OCI-LY1 (cell line): ENCODE measurements at regions not wholly inside any gene's neighbourhood (a gene's known extent, or its start where the extent isn't known, plus 50 kb on each side); places are given as distances from the start of the nearest gene placed in this dataset.
A peak's percentile ranks its signal among the peaks of the same experiment; 100 is the strongest.

Source experiments
- H2AFZ ChIP-seq: fragments of 200-600 bp; sonication (generic), shearing (Covaris generic); 2 replicates; pipeline ENCODE4 v1.6.0; 2014; ENCODE audit warnings: antibody characterized with exemption, mild to moderate bottlenecking, low read length
- H3F3A ChIP-seq: fragments of 200-600 bp; sonication (generic), shearing (Covaris generic); 2 replicates; pipeline ENCODE4 v1.6.0; 2014; ENCODE audit warnings: mild to moderate bottlenecking, antibody characterized with exemption, low read length, moderate library complexity; ENCODE audit not compliant: insufficient read depth
- H3K27ac ChIP-seq: fragments of 200-600 bp; sonication (generic); 2 replicates; pipeline ENCODE4 v1.5.1; 2014; ENCODE audit warnings: low read length, mixed run types, mild to moderate bottlenecking, low read depth; ENCODE audit not compliant: poor library complexity, severe bottlenecking
- H3K27me3 ChIP-seq: fragments of 200-600 bp; sonication (generic); 2 replicates; pipeline ENCODE4 v1.6.0; 2014; ENCODE audit warnings: antibody characterized with exemption, mild to moderate bottlenecking, low read length, moderate library complexity; ENCODE audit not compliant: insufficient read depth
- H3K36me3 ChIP-seq: fragments of 200-600 bp; sonication (generic); 2 replicates; pipeline ENCODE4 v1.6.1; 2014; ENCODE audit warnings: mild to moderate bottlenecking, antibody characterized with exemption, low read length, moderate library complexity, mixed read lengths; ENCODE audit not compliant: insufficient read depth
- H3K4me1 ChIP-seq: fragments of 200-600 bp; sonication (generic); 2 replicates; pipeline ENCODE4 v1.5.1; 2014; ENCODE audit warnings: mild to moderate bottlenecking, low read length, moderate library complexity; ENCODE audit not compliant: insufficient read depth, severe bottlenecking
- H3K4me2 ChIP-seq: fragments of 200-600 bp; sonication (generic), shearing (Covaris generic); 2 replicates; pipeline ENCODE4 v1.6.1; 2014; ENCODE audit warnings: low read length
- H3K4me3 ChIP-seq: fragments of 200-600 bp; sonication (generic); 2 replicates; pipeline ENCODE4 v1.5.1; 2014; ENCODE audit warnings: low read length, low read depth, mild to moderate bottlenecking, mixed read lengths; ENCODE audit not compliant: poor library complexity, severe bottlenecking
- H3K79me2 ChIP-seq: fragments of 200-600 bp; shearing (Covaris generic); 2 replicates; pipeline ENCODE4 v1.6.1; 2016; ENCODE audit warnings: mixed run types, low read length, mixed read lengths; ENCODE audit not compliant: insufficient read depth
- H3K9ac ChIP-seq: fragments of 200-600 bp; sonication (generic), shearing (Covaris generic); 2 replicates; pipeline ENCODE4 v1.6.1; 2014; ENCODE audit warnings: mild to moderate bottlenecking, low read length, mixed read lengths
- H3K9me2 ChIP-seq: fragments of 200-600 bp; sonication (generic), shearing (Covaris generic); 2 replicates; pipeline ENCODE4 v1.6.1; 2014; ENCODE audit warnings: low read depth, mild to moderate bottlenecking, low read length, mixed read lengths
- H3K9me3 ChIP-seq: fragments of 200-600 bp; shearing (Covaris generic); 2 replicates; pipeline ENCODE4 v1.6.1; 2014; ENCODE audit warnings: low read length, mixed read lengths
- H4K20me1 ChIP-seq: fragments of 200-600 bp; sonication (generic), shearing (Covaris generic); 2 replicates; pipeline ENCODE4 v1.6.0; 2016; ENCODE audit warnings: mild to moderate bottlenecking, low read length; ENCODE audit not compliant: insufficient read depth
- EZH2 ChIP-seq: fragments of 200-600 bp; sonication (generic), shearing (Covaris generic); IDR thresholded peaks from 2 replicates; pipeline ENCODE4 v1.8.0; 2017; ENCODE audit warnings: borderline replicate concordance, mixed run types, mild to moderate bottlenecking, antibody characterized with exemption, low read length, moderate library complexity, mixed read lengths
- TF ChIP-seq, protein P1 (sequence below): fragments of 200-600 bp; sonication (generic), shearing (Covaris generic); IDR thresholded peaks from 2 replicates; pipeline ENCODE4 v1.5.1; 2017; ENCODE audit warnings: mild to moderate bottlenecking, antibody characterized with exemption, low read length, moderate library complexity, mixed read lengths

- H3K4me3 ChIP-seq: no peak overlapping the region
- H3K27me3 ChIP-seq: no peaks in the 10 kb centered on the region
- TF ChIP-seq, protein P1, sequence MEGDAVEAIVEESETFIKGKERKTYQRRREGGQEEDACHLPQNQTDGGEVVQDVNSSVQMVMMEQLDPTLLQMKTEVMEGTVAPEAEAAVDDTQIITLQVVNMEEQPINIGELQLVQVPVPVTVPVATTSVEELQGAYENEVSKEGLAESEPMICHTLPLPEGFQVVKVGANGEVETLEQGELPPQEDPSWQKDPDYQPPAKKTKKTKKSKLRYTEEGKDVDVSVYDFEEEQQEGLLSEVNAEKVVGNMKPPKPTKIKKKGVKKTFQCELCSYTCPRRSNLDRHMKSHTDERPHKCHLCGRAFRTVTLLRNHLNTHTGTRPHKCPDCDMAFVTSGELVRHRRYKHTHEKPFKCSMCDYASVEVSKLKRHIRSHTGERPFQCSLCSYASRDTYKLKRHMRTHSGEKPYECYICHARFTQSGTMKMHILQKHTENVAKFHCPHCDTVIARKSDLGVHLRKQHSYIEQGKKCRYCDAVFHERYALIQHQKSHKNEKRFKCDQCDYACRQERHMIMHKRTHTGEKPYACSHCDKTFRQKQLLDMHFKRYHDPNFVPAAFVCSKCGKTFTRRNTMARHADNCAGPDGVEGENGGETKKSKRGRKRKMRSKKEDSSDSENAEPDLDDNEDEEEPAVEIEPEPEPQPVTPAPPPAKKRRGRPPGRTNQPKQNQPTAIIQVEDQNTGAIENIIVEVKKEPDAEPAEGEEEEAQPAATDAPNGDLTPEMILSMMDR: no peak
- TF ChIP-seq EZH2: no peak
- H3K4me1 ChIP-seq: peaks cover 4% of the 10 kb centered on the region
- H4K20me1 ChIP-seq: no peaks in the 10 kb centered on the region
- no peaks in the 10 kb centered on the region for H3K79me2 ChIP-seq
- no peak overlapping the region for H3K4me2 ChIP-seq
- H3K9me2 ChIP-seq: no peaks in the 10 kb centered on the region
- H3K9ac ChIP-seq: no peak overlapping the region
- H3K36me3 ChIP-seq: no peaks in the 10 kb centered on the region
- no peak overlapping the region for H3K27ac ChIP-seq
- peaks cover 8% of the 10 kb centered on the region; the same call in 1 of the 2 replicates for H3K9me3 ChIP-seq
- no peaks in the 10 kb centered on the region; the same call in 1 of the 2 replicates for H3F3A ChIP-seq
- H2AFZ ChIP-seq: no peak overlapping the region
Observed at GRCh38 chr5:124093658-124094057, 581.7 kb downstream of the CSNK1G3 start.

DNA sequence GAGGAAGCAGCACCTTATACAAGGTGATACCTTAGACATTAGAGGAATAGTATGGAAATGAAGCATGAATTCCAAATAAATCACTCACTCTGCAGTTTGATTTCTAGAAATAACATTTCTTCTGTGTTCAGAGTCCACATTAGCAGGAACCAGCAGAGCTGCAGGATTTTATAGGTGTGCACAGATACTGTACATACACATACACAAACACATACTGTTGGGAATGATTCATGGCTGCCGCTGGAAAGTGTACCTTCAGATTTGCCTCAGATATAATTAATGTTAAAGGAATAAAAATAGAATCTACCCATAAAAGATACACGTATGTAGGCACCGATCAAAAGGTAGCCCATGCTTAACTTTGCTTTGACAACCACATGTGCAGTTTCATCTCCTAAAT lies 578.1 kb downstream of the CSNK1G3 start:
- Histone ChIP-seq H3K9ac (no peak overlapping the region), H3K36me3 (no peaks in the 10 kb centered on the region), H3K9me3 (peaks cover 5% of the 10 kb centered on the region; the same call in 1 of the 2 replicates), H3K27me3 (no peaks in the 10 kb centered on the region), H3F3A (no peaks in the 10 kb centered on the region), H3K27ac (no peak overlapping the region), H3K4me2 (no peak overlapping the region), H3K4me3 (no peak overlapping the region), H4K20me1 (no peaks in the 10 kb centered on the region), H2AFZ (peak overlapping the region; percentile 45; the same call in 1 of the 2 replicates), H3K9me2 (no peaks in the 10 kb centered on the region), H3K4me1 (peaks cover 4% of the 10 kb centered on the region), H3K79me2 (no peaks in the 10 kb centered on the region)
- TF ChIP-seq, protein P1: no peak
- no peak for TF ChIP-seq EZH2

- H2AFZ ChIP-seq: peak overlapping the region; percentile 45; the same call in 1 of the 2 replicates
- no peaks in the 10 kb centered on the region for H3K79me2 ChIP-seq
- H3K27ac ChIP-seq: no peak overlapping the region
- H4K20me1 ChIP-seq: no peaks in the 10 kb centered on the region
- H3K27me3 ChIP-seq: no peaks in the 10 kb centered on the region
- peaks cover 4% of the 10 kb centered on the region for H3K4me1 ChIP-seq
- H3K9ac ChIP-seq: no peak overlapping the region
- H3F3A ChIP-seq: no peaks in the 10 kb centered on the region
- no peaks in the 10 kb centered on the region for H3K36me3 ChIP-seq
- no peaks in the 10 kb centered on the region for H3K9me2 ChIP-seq
- no peak for TF ChIP-seq EZH2
- TF ChIP-seq, protein P1: no peak
- no peak overlapping the region for H3K4me2 ChIP-seq
- no peak overlapping the region for H3K4me3 ChIP-seq
- peaks cover 4% of the 10 kb centered on the region; the same call in 1 of the 2 replicates for H3K9me3 ChIP-seq
Observed at GRCh38 chr5:124089578-124089977, 577.6 kb downstream of the CSNK1G3 start.
